HEK293T (cell line): ENCODE measurements at regions not wholly inside any gene's neighbourhood (a gene's known extent, or its start where the extent isn't known, plus 50 kb on each side); places are given as distances from the start of the nearest gene placed in this dataset.
"Not testable (repeated sequence)": the region's sequence is repeated elsewhere in the genome, so short reads cannot be mapped to it uniquely, and the experiment has no call there.

Experiments used
- CTCF ChIA-PET: fragments of 350-600 bp; formaldehyde crosslinking; extraction: SDS; loops from one replicate; lab custom pipeline; 2021; ENCODE audit warnings: antibody characterized with exemption, inconsistent platforms; lab: Yijun Ruan, JAX
- POLR2A ChIA-PET: fragments of 350-600 bp; formaldehyde crosslinking; extraction: SDS; loops from one replicate; lab custom pipeline; 2020; ENCODE audit warnings: antibody characterized with exemption, inconsistent platforms; lab: Yijun Ruan, JAX
- DNase-seq: peaks from one replicate; pipeline ENCODE4 v3.0.0; 2012; ENCODE audit warnings: mixed read lengths; ENCODE audit errors: extremely low spot score
- ARNT ChIP-seq: fragments of 450-650 bp; IDR thresholded peaks from 2 replicates; pipeline ENCODE4 v1.6.1; 2017; ENCODE audit warnings: mild to moderate bottlenecking
- BHLHE40 ChIP-seq: fragments of 450-650 bp; IDR thresholded peaks from 2 replicates; pipeline ENCODE4 v1.6.1; 2016; ENCODE audit warnings: mild to moderate bottlenecking, moderate library complexity, borderline replicate concordance
- CTBP1 ChIP-seq: fragments of 450-650 bp; IDR thresholded peaks from 2 replicates; pipeline ENCODE4 v1.6.1; 2016; ENCODE audit warnings: borderline replicate concordance
- ELF4 ChIP-seq: fragments of 450-650 bp; IDR thresholded peaks from 2 replicates; pipeline ENCODE4 v1.6.1; 2017; ENCODE audit warnings: antibody characterized with exemption
- FOXA1 ChIP-seq: fragments of 450-650 bp; IDR thresholded peaks from 2 replicates; pipeline ENCODE4 v1.6.1; 2016; ENCODE audit warnings: mild to moderate bottlenecking
- FOXK2 ChIP-seq: fragments of 450-650 bp; IDR thresholded peaks from 2 replicates; pipeline ENCODE4 v1.6.1; 2016; ENCODE audit warnings: mild to moderate bottlenecking
- FOXM1 ChIP-seq: fragments of 450-650 bp; IDR thresholded peaks from 2 replicates; pipeline ENCODE4 v1.6.1; 2017; ENCODE audit warnings: mild to moderate bottlenecking, borderline replicate concordance
- HDGF ChIP-seq: fragments of 450-650 bp; IDR thresholded peaks from 2 replicates; pipeline ENCODE4 v1.6.1; 2017; ENCODE audit warnings: antibody characterized with exemption, borderline replicate concordance
- L3MBTL2 ChIP-seq: fragments of 450-650 bp; conservative IDR thresholded peaks from 2 replicates; pipeline ENCODE4 v1.6.1; 2016; ENCODE audit warnings: mild to moderate bottlenecking
- LEF1 ChIP-seq: fragments of 450-650 bp; IDR thresholded peaks from 2 replicates; pipeline ENCODE4 v1.6.1; 2017; ENCODE audit warnings: mild to moderate bottlenecking, borderline replicate concordance
- NFRKB ChIP-seq: fragments of 450-650 bp; IDR thresholded peaks from 2 replicates; pipeline ENCODE4 v1.6.1; 2016; ENCODE audit warnings: mild to moderate bottlenecking, moderate library complexity
- SP1 ChIP-seq: fragments of 450-650 bp; IDR thresholded peaks from 2 replicates; pipeline ENCODE4 v1.6.1; 2017
- SUZ12 ChIP-seq: fragments of 450-650 bp; IDR thresholded peaks from 2 replicates; pipeline ENCODE4 v1.6.1; 2016; ENCODE audit warnings: mild to moderate bottlenecking
- TARDBP ChIP-seq: fragments of 450-650 bp; IDR thresholded peaks from 2 replicates; pipeline ENCODE4 v1.6.1; 2016
- ZNF384 ChIP-seq: fragments of 450-650 bp; IDR thresholded peaks from 2 replicates; pipeline ENCODE4 v1.6.1; 2016
- TF ChIP-seq, protein P1 (sequence below): fragments of 450-650 bp; IDR thresholded peaks from 2 replicates; pipeline ENCODE4 v1.6.1; 2016

DNA sequence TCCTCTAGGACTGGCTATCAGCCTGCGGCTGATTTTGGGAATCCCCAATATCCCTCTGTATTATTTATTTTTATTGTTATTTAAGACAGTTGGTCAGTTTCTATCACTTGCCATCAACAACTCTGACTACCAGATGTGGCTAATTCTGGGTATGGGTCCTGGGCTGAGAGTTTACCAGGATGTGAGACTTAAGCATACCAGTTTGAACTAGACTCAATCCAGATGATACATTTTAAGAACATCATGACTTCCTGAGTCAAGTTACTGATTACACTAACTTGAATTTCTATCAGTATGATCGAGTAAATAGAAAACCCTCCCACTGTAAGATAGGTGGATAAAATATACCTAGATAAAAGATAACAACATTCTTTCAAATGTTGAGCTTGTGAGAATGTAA lies 634.0 kb downstream of the MAT2B start:
- TF ChIP-seq L3MBTL2 (no peak), FOXM1 (no peak), TARDBP (no peak), SP1 (no peak)
- DNase-seq: no peak
- CTCF ChIA-PET: interaction anchor here (0.6 to 0.7 kb wide), 2 partner anchors 36 to 334 kb away, joined by 3 to 4 read pairs; no protein-coding TSS in a partner anchor
- POLR2A ChIA-PET: no interaction called here

DNA sequence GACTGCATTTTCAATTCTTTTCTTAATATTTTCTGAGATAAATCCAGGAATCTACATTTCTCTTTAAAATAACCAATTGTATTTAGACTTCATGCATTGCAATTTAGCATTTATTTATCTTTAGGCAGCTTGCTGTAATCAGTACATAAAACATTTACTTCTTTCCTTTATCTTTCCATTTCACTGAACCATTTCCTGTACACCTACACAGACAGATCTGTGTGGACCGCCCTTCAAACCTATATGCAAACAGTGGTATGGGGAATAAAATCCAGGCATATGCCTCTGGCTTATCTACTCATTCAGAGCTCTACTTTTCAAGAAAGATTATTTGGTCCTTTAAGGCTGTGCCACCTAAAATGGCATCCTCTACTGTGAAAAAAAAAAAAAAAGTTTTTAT lies 640.0 kb downstream of the MAT2B start:
- CTCF ChIA-PET: no interaction called here
- TF ChIP-seq NFRKB (no peak), L3MBTL2 (no peak), BHLHE40 (no peak), ARNT (no peak), TARDBP (no peak), SP1 (no peak), ELF4 (no peak), SUZ12 (no peak)
- TF ChIP-seq, protein P1, sequence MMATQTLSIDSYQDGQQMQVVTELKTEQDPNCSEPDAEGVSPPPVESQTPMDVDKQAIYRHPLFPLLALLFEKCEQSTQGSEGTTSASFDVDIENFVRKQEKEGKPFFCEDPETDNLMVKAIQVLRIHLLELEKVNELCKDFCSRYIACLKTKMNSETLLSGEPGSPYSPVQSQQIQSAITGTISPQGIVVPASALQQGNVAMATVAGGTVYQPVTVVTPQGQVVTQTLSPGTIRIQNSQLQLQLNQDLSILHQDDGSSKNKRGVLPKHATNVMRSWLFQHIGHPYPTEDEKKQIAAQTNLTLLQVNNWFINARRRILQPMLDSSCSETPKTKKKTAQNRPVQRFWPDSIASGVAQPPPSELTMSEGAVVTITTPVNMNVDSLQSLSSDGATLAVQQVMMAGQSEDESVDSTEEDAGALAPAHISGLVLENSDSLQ: no peak
- POLR2A ChIA-PET: no interaction called here
- no peak for DNase-seq

DNA sequence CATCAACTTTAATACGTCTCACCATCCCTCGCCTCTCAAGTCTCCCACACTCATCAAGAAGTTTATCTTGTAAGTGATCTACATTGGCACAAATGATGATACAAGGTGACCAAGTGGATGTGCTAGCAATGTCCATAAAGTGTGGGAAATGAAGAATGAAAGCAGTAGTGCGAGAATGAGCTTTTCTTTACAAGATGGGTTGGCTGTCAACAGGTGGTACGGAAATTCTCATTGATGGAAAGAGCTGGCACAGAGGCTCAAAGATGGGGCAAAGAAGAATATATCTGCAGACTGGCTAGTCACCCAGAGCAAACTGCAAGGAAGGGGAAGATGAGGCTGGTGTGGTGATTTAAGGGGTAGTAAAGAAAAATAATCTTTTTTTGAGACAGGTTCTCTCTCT lies 640.8 kb downstream of the MAT2B start:
- no peak for DNase-seq
- ChIA-PET CTCF (interaction anchor here (0.5 kb wide), 1 partner anchor 267 kb away, joined by 3 read pairs; no protein-coding TSS in a partner anchor), POLR2A (no interaction called here)
- TF ChIP-seq ELF4 (no peak), FOXA1 (no peak), ARNT (no peak), ZNF384 (no peak), CTBP1 (no peak), NFRKB (no peak), L3MBTL2 (no peak), SP1 (no peak), FOXK2 (no peak), BHLHE40 (no peak), FOXM1 (no peak), TARDBP (no peak)

DNA sequence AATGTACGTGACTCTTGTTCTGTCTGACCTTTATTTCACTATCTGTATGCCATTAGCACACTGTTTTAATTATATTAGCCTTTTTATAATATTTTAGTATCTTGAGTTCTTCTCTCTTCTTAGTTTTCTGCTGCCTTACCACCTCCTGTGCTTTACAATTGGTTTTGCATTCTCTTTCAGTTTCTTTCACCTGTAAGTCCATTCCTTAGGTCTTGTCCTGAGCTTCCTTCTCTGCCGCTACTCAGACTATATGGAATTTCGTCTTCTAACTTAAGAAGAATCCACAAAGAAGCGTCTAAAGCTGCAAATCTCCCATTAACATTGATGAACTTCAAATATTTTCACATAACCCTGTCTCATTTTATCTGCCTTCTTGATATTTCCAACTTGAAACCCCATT lies 642.9 kb downstream of the MAT2B start:
- CTCF ChIA-PET: no interaction called here
- POLR2A ChIA-PET: no interaction called here
- no peak for TF ChIP-seq TARDBP
- DNase-seq: no peak

DNA sequence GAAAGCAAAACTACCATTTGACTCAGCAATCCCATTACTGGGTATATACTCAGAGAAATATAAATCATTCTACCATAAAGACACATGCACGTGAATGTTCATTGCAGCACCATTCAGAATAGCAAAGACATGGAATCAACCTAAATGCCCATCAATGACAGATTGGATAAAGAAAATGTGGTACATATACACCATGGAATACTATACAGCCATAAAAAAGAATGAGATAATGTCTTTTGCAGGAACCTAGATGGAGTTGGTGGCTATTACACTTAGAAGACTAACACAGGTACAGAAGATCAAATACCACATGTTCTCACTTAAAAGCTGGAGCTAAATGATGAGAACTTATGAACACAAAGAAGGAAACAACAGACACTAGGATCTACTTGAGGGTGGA lies 647.1 kb downstream of the MAT2B start:
- POLR2A ChIA-PET, DNase-seq, CTCF ChIA-PET: not testable (repeated sequence)

DNA sequence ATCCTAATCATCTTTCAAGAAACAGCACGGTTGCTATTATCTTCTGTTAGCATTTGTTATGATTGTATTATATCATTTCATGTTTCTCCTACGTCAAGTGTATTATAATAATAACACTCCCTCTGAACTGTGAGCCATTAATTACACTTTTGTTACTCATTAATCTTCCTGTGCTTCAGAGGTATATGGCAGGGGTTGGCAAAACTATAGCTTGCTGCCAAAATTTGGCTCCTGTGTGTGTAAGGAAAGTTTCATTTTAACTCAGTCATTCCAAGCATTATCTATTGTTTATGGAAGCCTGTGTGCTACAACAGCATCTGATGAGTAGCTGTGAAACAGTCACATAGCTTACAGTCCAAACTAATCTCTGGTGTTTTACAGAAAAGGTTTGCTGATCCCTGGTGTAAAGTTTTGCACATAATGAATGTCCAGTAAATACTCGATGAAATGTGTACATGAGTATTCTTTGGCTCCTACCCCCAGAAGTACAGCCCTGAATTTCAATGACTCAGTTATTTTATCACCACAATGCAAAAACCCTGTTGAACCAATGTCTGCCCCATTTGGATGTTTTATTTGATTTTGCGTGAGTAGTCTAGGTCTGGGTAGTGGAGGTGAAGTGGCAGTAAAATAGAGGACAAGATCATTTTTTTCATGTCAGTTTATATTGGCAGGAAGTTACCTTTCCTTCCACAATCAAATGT lies 648.2 kb downstream of the MAT2B start:
- CTCF ChIA-PET: no interaction called here
- POLR2A ChIA-PET: no interaction called here
- DNase-seq: no peak
- TF ChIP-seq ZNF384 (no peak), ARNT (no peak), SP1 (no peak), BHLHE40 (no peak)

DNA sequence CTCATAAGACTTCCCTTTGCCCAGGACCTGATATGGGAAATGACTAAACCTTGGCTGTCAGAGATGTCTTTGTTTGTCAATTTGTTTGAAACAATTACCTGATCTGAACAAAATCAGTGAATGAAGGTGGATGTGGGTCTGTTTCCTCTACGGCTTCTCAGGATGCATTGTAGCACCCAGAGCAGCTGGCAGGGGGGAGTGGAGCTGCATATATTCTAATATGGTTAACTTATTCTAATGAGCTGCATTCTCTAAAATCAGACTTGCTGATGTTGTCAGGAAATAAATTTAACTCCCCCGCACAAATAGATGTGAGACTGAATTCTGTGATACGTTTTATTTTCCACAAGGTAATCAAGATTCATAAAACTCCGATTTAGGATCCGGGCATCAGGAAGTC lies 665.4 kb downstream of the MAT2B start:
- POLR2A ChIA-PET: no interaction called here
- TF ChIP-seq ELF4 (no peak), ZNF384 (no peak), L3MBTL2 (no peak), NFRKB (no peak), LEF1 (no peak), SP1 (no peak), FOXK2 (no peak), SUZ12 (no peak), BHLHE40 (no peak), CTBP1 (no peak), TARDBP (no peak), ARNT (no peak)
- TF ChIP-seq, protein P1: no peak
- no peak for DNase-seq
- CTCF ChIA-PET: no interaction called here

DNA sequence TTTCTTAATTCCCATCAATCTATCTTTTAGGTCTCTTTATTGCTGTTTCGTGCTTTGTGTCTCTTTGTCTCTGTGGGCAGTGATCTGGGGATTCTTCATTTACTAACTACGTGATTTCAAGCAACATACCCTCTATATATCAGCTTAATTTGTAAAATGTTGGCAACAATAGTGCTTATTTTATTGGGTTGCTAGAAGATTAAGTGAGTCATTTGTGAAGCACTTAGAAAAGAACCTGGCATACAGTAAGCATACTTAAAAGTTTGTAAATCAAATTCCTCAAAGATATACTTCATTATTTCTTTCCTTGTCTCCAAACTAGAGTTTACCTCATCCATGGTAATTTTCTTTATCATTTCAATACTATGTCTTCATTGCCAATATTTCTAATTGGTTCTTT lies 669.7 kb downstream of the MAT2B start:
- DNase-seq: no peak
- POLR2A ChIA-PET: no interaction called here
- TF ChIP-seq ZNF384 (no peak), L3MBTL2 (no peak), BHLHE40 (no peak), HDGF (no peak)
- CTCF ChIA-PET: no interaction called here
